ENCODE measurements at regions not wholly inside any gene's neighbourhood (a gene's known extent, or its start where the extent isn't known, plus 50 kb on each side); places are given as distances from the start of the nearest gene placed in this dataset.

DNA sequence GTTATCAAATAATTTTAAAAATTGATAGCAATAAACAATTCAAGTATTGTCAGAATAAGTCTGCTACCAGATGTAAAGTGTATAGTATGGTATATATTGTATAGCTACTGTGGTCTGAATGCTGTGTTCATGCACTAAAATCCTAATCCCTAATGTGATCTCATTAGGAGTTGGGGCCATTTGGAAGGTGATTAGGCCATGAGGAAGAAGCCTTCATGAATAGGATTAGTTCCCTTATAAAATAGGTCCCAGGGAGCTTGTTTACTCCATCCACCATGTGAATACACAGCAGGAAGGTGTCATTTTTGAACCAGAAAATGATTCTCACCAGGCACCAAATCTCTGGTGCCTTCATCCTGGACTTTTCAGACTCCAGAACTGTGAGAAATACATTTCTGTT, 363.0 kb upstream of the CNTN5 start:
- no peak overlapping the region for H2BK5ac ChIP-seq (ENCODE audit: insufficient read length, low read length)
- H2AK5ac ChIP-seq (ENCODE audit: insufficient read length, low read length) = no peak overlapping the region
- H2AFZ ChIP-seq (ENCODE audit: low read length) = no peak overlapping the region
- no peak overlapping the region for H3K18ac ChIP-seq (ENCODE audit: insufficient read length, low read depth, low read length)
- H3K79me2 ChIP-seq (ENCODE audit: insufficient read depth, low read length) = no peaks in the 10 kb centered on the region
- no peaks in the 10 kb centered on the region for H3K36me3 Mint-ChIP-seq (ENCODE audit: insufficient read depth in 1 of 3, low read depth in 3 of 3)
- H3K27me3 ChIP-seq (ENCODE audit: insufficient read depth, low read length) = no peaks in the 10 kb centered on the region
- H4K91ac ChIP-seq (ENCODE audit: insufficient read length, low read depth, low read length) = no peak overlapping the region
- no peak overlapping the region for H3K9ac ChIP-seq (ENCODE audit: extremely low read depth, insufficient read length, low read length)
- no peak overlapping the region for H3K27ac Mint-ChIP-seq
- TF ChIP-seq, protein P1, sequence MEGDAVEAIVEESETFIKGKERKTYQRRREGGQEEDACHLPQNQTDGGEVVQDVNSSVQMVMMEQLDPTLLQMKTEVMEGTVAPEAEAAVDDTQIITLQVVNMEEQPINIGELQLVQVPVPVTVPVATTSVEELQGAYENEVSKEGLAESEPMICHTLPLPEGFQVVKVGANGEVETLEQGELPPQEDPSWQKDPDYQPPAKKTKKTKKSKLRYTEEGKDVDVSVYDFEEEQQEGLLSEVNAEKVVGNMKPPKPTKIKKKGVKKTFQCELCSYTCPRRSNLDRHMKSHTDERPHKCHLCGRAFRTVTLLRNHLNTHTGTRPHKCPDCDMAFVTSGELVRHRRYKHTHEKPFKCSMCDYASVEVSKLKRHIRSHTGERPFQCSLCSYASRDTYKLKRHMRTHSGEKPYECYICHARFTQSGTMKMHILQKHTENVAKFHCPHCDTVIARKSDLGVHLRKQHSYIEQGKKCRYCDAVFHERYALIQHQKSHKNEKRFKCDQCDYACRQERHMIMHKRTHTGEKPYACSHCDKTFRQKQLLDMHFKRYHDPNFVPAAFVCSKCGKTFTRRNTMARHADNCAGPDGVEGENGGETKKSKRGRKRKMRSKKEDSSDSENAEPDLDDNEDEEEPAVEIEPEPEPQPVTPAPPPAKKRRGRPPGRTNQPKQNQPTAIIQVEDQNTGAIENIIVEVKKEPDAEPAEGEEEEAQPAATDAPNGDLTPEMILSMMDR (conservative IDR thresholded peaks at IDR 0.05) = no peak
- no peaks in the 10 kb centered on the region for H3K4me1 Mint-ChIP-seq
- DNase-seq = no peak
- no peak overlapping the region for H3K23ac ChIP-seq (ENCODE audit: insufficient read length, low read depth, low read length)
- H2BK20ac ChIP-seq (ENCODE audit: low read depth, low read length, poor library complexity, severe bottlenecking) = no peak overlapping the region
- H3K27ac ChIP-seq (ENCODE audit: insufficient read length, low read depth, low read length) = no peak overlapping the region
- no peaks in the 10 kb centered on the region for H4K20me1 ChIP-seq (ENCODE audit: control insufficient read depth, insufficient read depth, insufficient read length)
- H4K5ac ChIP-seq (ENCODE audit: insufficient read length, low read depth, low read length) = no peak overlapping the region
- no peaks in the 10 kb centered on the region for H3K23me2 ChIP-seq (ENCODE audit: insufficient read length, low read depth, low read length, poor library complexity, severe bottlenecking)
- no peak overlapping the region for H3K14ac ChIP-seq (ENCODE audit: insufficient read depth, low read length)
- H3K4me2 ChIP-seq (ENCODE audit: insufficient read depth, insufficient read length, low read length) = no peak overlapping the region
- no peak overlapping the region for H3K4ac ChIP-seq (ENCODE audit: low read depth, low read length)
- no peaks in the 10 kb centered on the region for H3K79me1 ChIP-seq (ENCODE audit: insufficient read depth, low read depth, low read length, poor library complexity, severe bottlenecking)
- no peaks in the 10 kb centered on the region for H3K9me3 ChIP-seq (ENCODE audit: control insufficient read depth, low read depth, low read length)
- H2BK12ac ChIP-seq (ENCODE audit: insufficient read length, low read depth, low read length) = no peak overlapping the region
- H4K8ac ChIP-seq (replicated peaks; ENCODE audit: insufficient read length, low read depth, low read length) = no peak overlapping the region
- no peaks in the 10 kb centered on the region for H3K4me1 ChIP-seq (ENCODE audit: insufficient read depth, low read length)
- no peaks in the 10 kb centered on the region for H3K27me3 Mint-ChIP-seq (ENCODE audit: low read depth)
- no peak overlapping the region for H3K56ac ChIP-seq (ENCODE audit: insufficient read length, low read depth, low read length)
- no peak overlapping the region for H2BK120ac ChIP-seq (ENCODE audit: low read depth, low read length, poor library complexity, severe bottlenecking)
- no peaks in the 10 kb centered on the region; a peak in 1 of 5 replicates for H3K9me3 Mint-ChIP-seq
- H3T11ph ChIP-seq (ENCODE audit: low read length) = no peak overlapping the region
- H3K4me3 Mint-ChIP-seq = no peak overlapping the region
- H2BK15ac ChIP-seq (ENCODE audit: low read depth, low read length) = no peak overlapping the region
